HG03095 (cell line): ENCODE measurements at regions not wholly inside any gene's neighbourhood (a gene's known extent, or its start where the extent isn't known, plus 50 kb on each side); places are given as distances from the start of the nearest gene placed in this dataset.

ENCODE experiments used
- ATAC-seq: cut with Tn5 transposase; IDR thresholded peaks from one replicate; pipeline ENCODE4 v1.9.1; 2021; ENCODE audit warnings: moderate library complexity; ENCODE audit not compliant: unreplicated experiment

DNA sequence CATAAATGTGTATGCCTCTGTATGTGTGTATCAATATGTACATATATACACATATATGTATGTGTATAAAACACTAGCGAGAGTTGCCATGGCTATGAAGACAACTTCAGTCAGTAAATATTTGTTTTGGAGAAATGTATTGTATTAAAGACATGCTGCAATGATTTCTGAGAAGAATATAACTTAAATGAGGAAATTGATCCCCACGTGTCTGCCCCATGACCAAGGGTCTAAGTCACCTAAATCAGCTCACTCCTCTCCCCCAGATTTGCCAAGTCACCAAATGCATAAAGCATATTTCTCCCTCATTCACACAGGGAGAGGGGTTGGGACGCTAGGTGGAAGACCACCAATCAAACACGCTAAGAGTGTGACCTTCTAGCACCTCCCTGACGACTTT is 58.3 kb upstream of the LYST start:
- no peak for ATAC-seq

DNA sequence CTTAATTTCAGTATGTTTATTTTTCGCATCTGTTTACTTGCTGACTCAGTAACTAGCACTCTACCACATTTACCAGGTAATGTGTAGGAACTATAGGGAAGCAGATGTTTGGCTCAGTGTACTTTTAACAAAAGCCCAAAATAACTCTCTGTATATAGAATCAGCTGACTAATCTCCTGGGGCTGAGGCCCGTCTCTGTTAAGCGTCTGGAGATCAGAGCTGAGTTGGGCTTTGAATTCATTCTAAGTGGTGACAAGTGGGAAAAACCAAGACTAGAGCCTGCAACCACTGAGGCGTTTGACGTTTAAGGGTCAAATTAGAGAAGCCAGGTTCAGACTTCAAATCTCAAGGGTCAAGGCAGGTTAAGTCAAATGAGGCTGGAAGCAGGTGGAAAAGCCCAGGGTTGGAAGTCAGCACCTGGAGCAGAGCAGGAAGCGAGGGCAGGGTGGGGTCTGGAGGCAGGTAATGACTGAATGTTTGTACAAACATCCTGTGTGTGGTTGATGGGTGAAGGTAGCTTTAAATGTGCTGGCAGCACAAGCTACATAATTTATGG is 56.8 kb upstream of the LYST start:
- ATAC-seq: no peak

DNA sequence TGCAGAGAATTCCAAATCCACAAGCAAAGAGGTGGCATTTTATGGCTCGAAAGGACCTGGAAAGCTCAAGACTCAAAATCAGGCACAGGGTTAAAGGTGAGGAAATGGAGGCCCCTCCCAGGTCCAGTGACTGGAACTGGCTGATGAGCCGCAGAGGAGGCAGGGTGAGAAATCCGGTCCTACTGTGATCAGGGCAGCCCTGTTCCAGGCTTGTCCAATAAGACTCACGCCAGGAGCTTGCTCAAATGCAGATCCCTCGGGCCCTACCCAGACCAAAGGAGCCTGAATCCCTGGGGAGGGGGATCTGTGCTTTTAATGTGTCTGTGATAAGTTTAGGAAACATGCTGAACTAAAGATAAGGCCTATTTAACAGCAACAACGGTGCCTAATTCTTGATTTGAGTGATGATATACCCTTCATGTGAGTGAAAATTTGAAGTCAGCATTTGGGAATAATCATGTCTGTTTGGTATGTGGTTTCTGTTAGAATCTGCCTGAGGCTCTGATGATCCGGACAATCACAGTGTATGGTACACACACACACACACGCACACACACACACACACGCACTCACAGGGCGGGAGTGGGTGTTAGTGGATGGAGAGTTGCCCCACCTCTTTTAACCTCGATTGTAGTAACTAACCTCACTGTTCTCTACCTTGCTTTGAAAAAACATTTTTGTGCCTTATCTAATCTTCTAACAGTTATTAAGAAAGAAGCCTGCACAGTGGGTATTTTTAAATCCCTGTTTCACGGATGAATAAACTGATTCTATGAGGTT is 54.1 kb upstream of the LYST start:
- no peak for ATAC-seq

DNA sequence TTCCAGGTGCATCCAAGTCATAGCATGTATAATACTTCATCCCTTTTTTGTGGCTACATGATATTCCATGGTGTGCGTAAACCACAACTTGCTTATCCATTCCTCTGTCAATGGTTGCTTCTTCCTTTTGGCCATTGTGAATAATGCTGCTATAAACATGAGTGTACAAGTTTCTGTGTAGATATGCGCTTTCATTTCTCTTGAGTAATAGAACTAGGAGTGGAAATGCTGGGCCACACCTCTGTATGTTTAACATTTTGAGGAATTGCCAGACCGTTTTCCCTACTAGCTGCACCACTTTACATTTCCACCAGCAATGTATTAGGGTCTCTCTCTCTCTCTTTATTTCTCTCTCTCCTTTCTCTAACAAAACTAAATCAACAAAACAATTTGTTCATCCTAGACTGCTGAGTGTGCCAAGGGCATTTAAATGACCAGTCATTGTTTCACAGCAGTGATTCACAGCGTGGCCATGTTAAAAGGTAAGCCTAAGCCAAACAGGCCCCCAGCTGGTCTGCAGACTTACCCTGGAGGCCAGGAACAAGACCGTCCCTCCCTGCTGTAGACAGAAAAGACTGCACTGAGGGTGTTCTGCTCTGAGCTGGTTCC is 53.2 kb upstream of the LYST start:
- no peak for ATAC-seq

DNA sequence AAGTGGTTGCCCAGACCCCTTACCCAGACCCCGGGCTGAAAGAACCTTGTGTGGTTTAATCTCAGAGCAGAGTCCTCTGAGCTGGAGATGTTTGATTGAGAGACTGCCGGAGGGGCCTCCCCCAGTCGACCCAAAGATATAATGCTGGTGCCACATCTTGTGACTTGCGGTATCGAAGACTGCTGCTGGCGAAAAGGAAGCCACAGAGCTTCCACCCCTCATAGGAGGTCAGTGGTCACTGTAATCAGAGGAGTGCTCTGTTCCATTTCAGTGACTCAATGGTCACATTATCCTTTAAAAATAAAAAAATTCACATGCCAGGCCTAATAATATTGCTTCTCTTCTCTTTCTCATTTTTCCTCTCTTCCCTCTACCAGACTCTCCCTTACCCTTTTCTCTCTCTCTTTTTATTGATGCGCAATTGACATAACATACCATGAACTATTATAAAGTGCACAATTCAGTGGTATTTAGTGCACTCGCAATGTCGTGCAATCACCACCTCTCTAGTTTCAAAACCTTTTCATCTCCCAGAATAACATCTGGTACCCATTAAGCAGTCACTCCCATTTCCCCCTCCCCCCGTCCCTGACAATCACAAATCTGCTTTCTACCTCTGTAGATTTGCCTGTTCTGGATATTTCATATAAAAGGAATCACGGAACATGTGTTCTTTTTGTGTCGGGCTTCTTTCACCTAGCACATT is 52.6 kb upstream of the LYST start:
- no peak for ATAC-seq

DNA sequence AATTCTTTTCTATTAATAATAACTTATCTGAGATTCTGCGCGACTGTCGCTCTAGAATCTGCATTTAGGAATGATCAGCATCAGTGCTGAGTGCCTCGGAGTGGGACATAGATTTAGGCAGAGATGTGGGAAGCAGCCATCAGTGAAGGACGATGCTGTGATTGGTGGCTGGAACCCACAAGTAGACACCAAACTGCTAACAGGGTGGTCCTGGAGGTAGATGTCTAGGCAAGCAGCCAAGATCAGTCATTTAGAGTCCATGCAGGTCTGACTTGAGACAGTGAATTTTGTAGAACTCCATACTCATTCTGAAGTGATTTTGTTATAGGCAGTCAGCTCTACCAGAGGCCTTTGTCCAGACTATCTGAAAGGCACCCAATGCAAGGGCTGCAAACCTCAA is 51.8 kb upstream of the LYST start:
- no peak for ATAC-seq

DNA sequence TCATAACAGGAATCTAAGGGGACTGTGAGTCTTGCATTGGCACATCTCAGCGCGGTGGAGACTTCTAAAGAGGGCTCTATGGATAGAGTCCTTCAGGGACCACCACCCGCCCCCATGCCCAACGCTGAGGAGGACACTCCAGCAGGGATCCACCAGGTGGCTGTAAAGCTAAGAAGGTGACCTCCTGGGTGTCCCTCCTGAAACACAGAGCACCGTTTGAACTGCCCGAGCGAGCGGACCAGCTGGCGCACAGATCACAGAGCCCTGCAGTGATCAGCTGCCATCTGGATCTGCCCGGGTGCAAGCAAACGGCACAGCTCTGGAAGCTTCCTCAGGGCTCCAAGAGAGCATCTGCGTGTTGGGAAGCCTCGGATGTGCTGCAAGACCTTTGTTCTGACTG is 51.3 kb upstream of the LYST start:
- no peak for ATAC-seq

DNA sequence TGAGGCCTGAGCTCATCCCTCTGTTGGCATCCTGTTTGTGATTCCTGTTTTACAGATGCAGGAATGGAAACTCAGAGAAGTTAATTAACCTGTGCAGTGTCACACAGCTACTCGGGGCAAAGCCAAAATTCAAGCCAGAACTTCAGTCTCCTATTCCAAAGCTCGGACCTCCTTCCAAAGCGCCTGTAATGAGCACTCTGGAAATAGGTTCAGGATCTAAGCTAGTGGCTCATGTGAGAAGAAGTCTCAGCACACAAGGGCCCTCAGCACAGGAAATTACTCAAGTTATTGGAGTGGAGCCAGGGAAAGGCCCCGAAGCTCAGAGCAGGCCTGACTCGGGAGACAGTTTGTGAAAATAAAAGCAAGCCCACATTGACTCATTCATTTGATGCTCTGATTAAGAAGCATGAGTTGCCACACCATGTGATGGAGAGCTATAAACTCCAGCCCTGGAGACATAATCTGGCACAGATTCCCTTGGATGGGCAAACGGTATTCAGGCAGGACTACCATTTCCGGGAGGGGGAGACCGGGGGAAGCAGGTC is 50.6 kb upstream of the LYST start:
- ATAC-seq: peak; percentile 89
